Endodermal cell (in vitro differentiated cells): ENCODE measurements at regions not wholly inside any gene's neighbourhood (a gene's known extent, or its start where the extent isn't known, plus 50 kb on each side); places are given as distances from the start of the nearest gene placed in this dataset.

Experiments
- DNase-seq: peaks from one replicate; pipeline ENCODE4 v3.0.0-alpha.2; 2017
- H3K27ac ChIP-seq: 2 replicates; pipeline ENCODE4 v1.5.1; 2013; ENCODE audit warnings: mild to moderate bottlenecking, low read depth, low read length, moderate library complexity
- H3K27me3 ChIP-seq: 2 replicates; pipeline ENCODE4 v1.6.1; 2013; ENCODE audit warnings: mild to moderate bottlenecking, low read length, moderate library complexity; ENCODE audit not compliant: insufficient read depth, control insufficient read depth, poor library complexity, severe bottlenecking
- H3K36me3 ChIP-seq: 2 replicates; pipeline ENCODE4 v1.7.0; 2013; ENCODE audit warnings: mild to moderate bottlenecking, low read length, moderate library complexity; ENCODE audit not compliant: control insufficient read depth, insufficient read depth
- H3K4me1 ChIP-seq: one replicate; pipeline ENCODE4 v1.7.0; 2013; ENCODE audit warnings: low read length; ENCODE audit not compliant: control insufficient read depth, insufficient read depth
- H3K4me3 ChIP-seq: 2 replicates; pipeline ENCODE4 v1.5.1; 2013; ENCODE audit warnings: mild to moderate bottlenecking, low read length, moderate library complexity
- H3K9ac ChIP-seq: 2 replicates; pipeline ENCODE4 v1.6.1; 2013; ENCODE audit warnings: mild to moderate bottlenecking, low read length, moderate library complexity; ENCODE audit not compliant: poor library complexity, severe bottlenecking; ENCODE audit errors: extremely low read depth
- H3K9me3 ChIP-seq: 2 replicates; pipeline ENCODE4 v1.6.1; 2013; ENCODE audit warnings: mild to moderate bottlenecking, low read length, moderate library complexity; ENCODE audit not compliant: control insufficient read depth
- H3K27ac Mint-ChIP-seq: 2 replicates; pipeline ENCODE4 v1.8.0; 2020; ENCODE audit warnings: mixed read lengths
- H3K27me3 Mint-ChIP-seq: 2 replicates; pipeline ENCODE4 v1.8.0; 2021; ENCODE audit warnings: mild to moderate bottlenecking, mixed read lengths; ENCODE audit not compliant: insufficient read depth
- H3K36me3 Mint-ChIP-seq: 2 replicates; pipeline ENCODE4 v1.8.0; 2020; ENCODE audit warnings: low read depth, mixed read lengths
- H3K4me1 Mint-ChIP-seq: 2 replicates; pipeline ENCODE4 v1.8.0; 2020; ENCODE audit warnings: mixed read lengths
- H3K4me3 Mint-ChIP-seq: 2 replicates; pipeline ENCODE4 v1.8.0; 2020; ENCODE audit warnings: mild to moderate bottlenecking, moderate library complexity, mixed read lengths
- H3K9me3 Mint-ChIP-seq: 2 replicates; pipeline ENCODE4 v1.8.0; 2020; ENCODE audit warnings: mild to moderate bottlenecking, mixed read lengths
- WGBS, 2 experiments: methylation state at CpG; one replicate each; pipeline versions ENCODE4 v1.1.5 to v1.1.7; 2013; ENCODE audit warnings: missing lambda C conversion rate in 2 of 2, mixed read lengths in 1 of 2; ENCODE audit not compliant: insufficient coverage in 1 of 2, insufficient read length in 1 of 2; 5-methylcytosine and 5-hydroxymethylcytosine counted together
- TF ChIP-seq, protein P1 (sequence below): fragments of 200-600 bp; sonication (generic); conservative IDR thresholded peaks from 2 replicates; pipeline ENCODE4 v1.5.0; 2021; ENCODE audit warnings: antibody characterized with exemption, mild to moderate bottlenecking

DNA sequence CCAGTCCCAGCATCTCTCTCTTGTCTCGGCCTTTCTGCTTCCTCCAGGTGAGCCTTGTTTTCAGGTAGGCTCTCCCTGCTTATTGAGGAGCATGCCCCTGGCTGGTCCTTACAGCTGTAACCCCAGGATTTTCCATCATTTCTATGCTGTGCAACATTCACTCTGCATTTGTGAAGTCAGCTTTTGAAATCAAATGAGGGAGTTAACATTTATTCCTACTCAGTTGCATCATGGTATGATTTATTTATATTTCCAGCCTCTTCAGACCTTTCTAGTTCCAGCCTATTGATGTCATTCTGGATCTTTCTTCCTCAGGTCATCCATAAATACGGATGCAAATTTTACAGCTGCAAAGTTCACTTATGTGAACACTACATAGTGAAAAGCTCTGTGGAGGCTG lies 755.6 kb downstream of the TYW1 start:
- no peaks in the 10 kb centered on the region for H3K36me3 ChIP-seq
- H3K27me3 Mint-ChIP-seq, result no peaks in the 10 kb centered on the region
- peaks cover 30% of the 10 kb centered on the region for H3K9me3 Mint-ChIP-seq
- WGBS, 2 experiments, result 86 to 90% methylated on average over 2 of the region's 2 CpGs
- H3K4me1 Mint-ChIP-seq, result no peaks in the 10 kb centered on the region
- H3K4me3 Mint-ChIP-seq, result no peak overlapping the region
- H3K27me3 ChIP-seq, result no peaks in the 10 kb centered on the region
- no peaks in the 10 kb centered on the region for H3K4me1 ChIP-seq
- peaks cover 21% of the 10 kb centered on the region for H3K9me3 ChIP-seq
- H3K9ac ChIP-seq, result no peak overlapping the region
- H3K27ac Mint-ChIP-seq, result no peak overlapping the region
- TF ChIP-seq, protein P1, sequence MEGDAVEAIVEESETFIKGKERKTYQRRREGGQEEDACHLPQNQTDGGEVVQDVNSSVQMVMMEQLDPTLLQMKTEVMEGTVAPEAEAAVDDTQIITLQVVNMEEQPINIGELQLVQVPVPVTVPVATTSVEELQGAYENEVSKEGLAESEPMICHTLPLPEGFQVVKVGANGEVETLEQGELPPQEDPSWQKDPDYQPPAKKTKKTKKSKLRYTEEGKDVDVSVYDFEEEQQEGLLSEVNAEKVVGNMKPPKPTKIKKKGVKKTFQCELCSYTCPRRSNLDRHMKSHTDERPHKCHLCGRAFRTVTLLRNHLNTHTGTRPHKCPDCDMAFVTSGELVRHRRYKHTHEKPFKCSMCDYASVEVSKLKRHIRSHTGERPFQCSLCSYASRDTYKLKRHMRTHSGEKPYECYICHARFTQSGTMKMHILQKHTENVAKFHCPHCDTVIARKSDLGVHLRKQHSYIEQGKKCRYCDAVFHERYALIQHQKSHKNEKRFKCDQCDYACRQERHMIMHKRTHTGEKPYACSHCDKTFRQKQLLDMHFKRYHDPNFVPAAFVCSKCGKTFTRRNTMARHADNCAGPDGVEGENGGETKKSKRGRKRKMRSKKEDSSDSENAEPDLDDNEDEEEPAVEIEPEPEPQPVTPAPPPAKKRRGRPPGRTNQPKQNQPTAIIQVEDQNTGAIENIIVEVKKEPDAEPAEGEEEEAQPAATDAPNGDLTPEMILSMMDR, result no peak
- no peaks in the 10 kb centered on the region for H3K36me3 Mint-ChIP-seq
- no peak overlapping the region for H3K4me3 ChIP-seq
- H3K27ac ChIP-seq, result no peak overlapping the region
- no peak for DNase-seq

DNA sequence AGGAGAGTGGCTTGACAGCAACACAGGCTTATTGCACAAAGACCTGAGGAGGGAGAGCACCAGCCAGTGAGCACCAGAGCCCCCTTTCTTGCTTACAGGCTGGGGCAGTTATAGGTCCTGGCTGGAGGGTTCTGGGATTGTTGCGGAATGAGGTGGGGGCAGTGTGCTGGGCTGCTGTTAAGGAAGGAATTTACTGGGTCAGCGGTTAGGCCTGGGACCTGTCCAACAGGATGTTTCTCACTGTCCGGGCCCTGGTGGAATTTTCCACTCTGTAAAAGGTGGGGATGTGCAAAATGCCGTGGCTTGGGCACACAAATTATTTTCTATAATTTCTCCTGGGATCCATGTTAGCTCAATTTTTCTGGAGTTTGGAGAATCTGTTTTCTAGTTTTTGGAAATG lies 757.3 kb downstream of the TYW1 start:
- Mint-ChIP-seq H3K4me3 (no peak overlapping the region), H3K27ac (no peak overlapping the region), H3K36me3 (no peaks in the 10 kb centered on the region), H3K9me3 (peaks cover 30% of the 10 kb centered on the region), H3K4me1 (no peaks in the 10 kb centered on the region), H3K27me3 (no peaks in the 10 kb centered on the region)
- H3K27ac ChIP-seq, result no peak overlapping the region
- H3K4me1 ChIP-seq, result no peaks in the 10 kb centered on the region
- TF ChIP-seq, protein P1, result no peak
- H3K27me3 ChIP-seq, result no peaks in the 10 kb centered on the region
- DNase-seq, result no peak
- 100% methylated on average over 4 of the region's 4 CpGs; no CpG with 5 or more reads in 1 of the 2 experiments for WGBS, 2 experiments
- peaks cover 20% of the 10 kb centered on the region for H3K9me3 ChIP-seq
- H3K36me3 ChIP-seq, result no peaks in the 10 kb centered on the region
- H3K4me3 ChIP-seq, result no peak overlapping the region
- H3K9ac ChIP-seq, result no peak overlapping the region

DNA sequence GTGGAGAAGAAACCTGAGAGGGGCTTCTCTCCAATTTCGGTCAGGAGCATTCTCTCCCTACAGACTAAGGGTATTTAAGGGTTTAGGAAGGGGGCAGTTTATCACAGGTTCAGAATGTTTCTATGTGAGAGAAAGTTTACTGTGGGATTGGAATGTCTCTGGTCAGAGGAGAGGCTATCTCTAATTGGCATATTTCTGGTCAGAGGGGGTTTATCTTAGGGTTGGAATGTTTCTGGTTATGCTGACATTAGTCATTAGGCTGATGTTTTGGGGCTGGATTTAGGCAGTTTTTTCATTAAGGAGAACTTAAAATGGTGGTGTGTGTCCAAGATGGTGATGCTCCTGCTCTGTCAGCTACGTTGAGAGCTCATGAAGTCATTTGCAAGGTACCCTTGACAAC lies 758.0 kb downstream of the TYW1 start:
- no peaks in the 10 kb centered on the region for H3K27me3 ChIP-seq
- H3K27ac Mint-ChIP-seq, result no peak overlapping the region
- H3K27ac ChIP-seq, result no peak overlapping the region
- no peaks in the 10 kb centered on the region for H3K36me3 ChIP-seq
- H3K36me3 Mint-ChIP-seq, result no peaks in the 10 kb centered on the region
- DNase-seq, result no peak
- TF ChIP-seq, protein P1, result no peak
- H3K27me3 Mint-ChIP-seq, result no peaks in the 10 kb centered on the region
- H3K9ac ChIP-seq, result no peak overlapping the region
- peaks cover 25% of the 10 kb centered on the region for H3K9me3 Mint-ChIP-seq
- H3K9me3 ChIP-seq, result peaks cover 12% of the 10 kb centered on the region
- H3K4me3 ChIP-seq, result no peak overlapping the region
- H3K4me1 Mint-ChIP-seq, result no peaks in the 10 kb centered on the region
- H3K4me3 Mint-ChIP-seq, result no peak overlapping the region
- 88 to 92% methylated on average over 1 to 2 of the region's 2 CpGs for WGBS, 2 experiments
- no peaks in the 10 kb centered on the region for H3K4me1 ChIP-seq
